Gastroesophageal sphincter (tissue), 4 donors: ENCODE measurements at regions not wholly inside any gene's neighbourhood (a gene's known extent, or its start where the extent isn't known, plus 50 kb on each side); places are given as distances from the start of the nearest gene placed in this dataset.

Experiments used
- ATAC-seq: fragments of 150-250 bp; one replicate; pipeline ENCODE4 v1.9.1; 2016; ENCODE audit warnings: mild to moderate bottlenecking, moderate library complexity
- H3K27ac ChIP-seq, 4 donors: fragments of 200-600 bp; sonication (generic) in 3 of 4; 1 replicate in 3 of 4; 2 replicates in 1 of 4; pipeline ENCODE4 v1.5.1; 2016 to 2019
- H3K27me3 ChIP-seq: fragments of 200-600 bp; sonication (generic); one replicate; pipeline ENCODE4 v1.5.1; 2019
- H3K36me3 ChIP-seq, 2 donors: fragments of 200-600 bp; sonication (generic); one replicate each; pipeline ENCODE4 v1.5.1; 2019; ENCODE audit warnings: control low read depth in 1 of 2
- H3K4me1 ChIP-seq, 3 donors: fragments of 200-600 bp; sonication (generic); 1 replicate in 2 of 3; 2 replicates in 1 of 3; pipeline ENCODE4 v1.5.1; 2016 to 2019; ENCODE audit warnings: control low read depth in 2 of 3
- H3K4me3 ChIP-seq, 2 donors: fragments of 200-600 bp; sonication (generic); one replicate each; pipeline ENCODE4 v1.5.1; 2019; ENCODE audit warnings: mild to moderate bottlenecking in 1 of 2, moderate library complexity in 1 of 2
- H3K9me3 ChIP-seq, 3 donors: fragments of 200-600 bp; sonication (generic); one replicate each; pipeline ENCODE4 v1.5.1; 2017 to 2019; ENCODE audit warnings: control low read depth in 2 of 3
- EP300 ChIP-seq: sonication (generic); formaldehyde crosslinking; IDR thresholded peaks from one replicate; pipeline ENCODE4 v1.6.1; 2017; ENCODE audit warnings: antibody characterized with exemption, mild to moderate bottlenecking
- POLR2A ChIP-seq, 2 donors: fragments of 450-650 bp; IDR thresholded peaks; one replicate each; pipeline ENCODE4 v1.6.1; 2017; ENCODE audit warnings: antibody characterized with exemption in 2 of 2, mild to moderate bottlenecking in 2 of 2, moderate library complexity in 1 of 2
- POLR2AphosphoS5 ChIP-seq: sonication (generic); formaldehyde crosslinking; IDR thresholded peaks from one replicate; pipeline ENCODE4 v1.6.1; 2017; ENCODE audit warnings: antibody characterized with exemption
- WGBS, 2 donors: methylation state at CpG; one replicate each; pipeline ENCODE4 v1.1.5; 2018; ENCODE audit warnings: low coverage in 1 of 2; 5-methylcytosine and 5-hydroxymethylcytosine counted together
- TF ChIP-seq, protein P1 (sequence below), 4 experiments: fragments of 200-600 bp in 2 of 4; fragments of 450-650 bp in 2 of 4; sonication (generic) in 1 of 4; IDR thresholded peaks; one replicate each; pipeline ENCODE4 v1.5.1; 2017 to 2019; ENCODE audit warnings: antibody characterized with exemption in 4 of 4, mild to moderate bottlenecking in 2 of 4, moderate library complexity in 2 of 4

DNA sequence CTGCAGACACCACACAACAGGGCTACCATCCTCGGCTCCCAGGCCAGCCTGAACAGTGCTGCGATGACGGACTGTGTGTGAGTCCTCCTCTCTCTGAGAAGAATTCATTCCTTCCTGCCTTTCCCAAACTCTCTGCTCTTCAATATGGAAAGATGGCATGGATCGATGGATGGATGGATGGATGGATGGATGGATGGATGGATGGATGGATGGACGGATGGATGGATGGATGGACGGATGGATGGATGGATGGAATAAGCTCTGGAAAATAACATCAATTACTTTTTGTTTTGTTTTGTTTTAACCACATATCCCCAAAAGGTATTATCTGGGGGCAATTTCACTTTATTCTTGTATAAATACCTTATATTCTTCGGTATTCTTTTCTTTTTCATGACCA is 151.9 kb downstream of the AKR1D1 start:
- H3K36me3 ChIP-seq, result no peaks in the 10 kb centered on the region
- no peaks in the 10 kb centered on the region for H3K27me3 ChIP-seq
- no peak overlapping the region for H3K27ac ChIP-seq
- no peak for TF ChIP-seq POLR2AphosphoS5
- TF ChIP-seq, protein P1, sequence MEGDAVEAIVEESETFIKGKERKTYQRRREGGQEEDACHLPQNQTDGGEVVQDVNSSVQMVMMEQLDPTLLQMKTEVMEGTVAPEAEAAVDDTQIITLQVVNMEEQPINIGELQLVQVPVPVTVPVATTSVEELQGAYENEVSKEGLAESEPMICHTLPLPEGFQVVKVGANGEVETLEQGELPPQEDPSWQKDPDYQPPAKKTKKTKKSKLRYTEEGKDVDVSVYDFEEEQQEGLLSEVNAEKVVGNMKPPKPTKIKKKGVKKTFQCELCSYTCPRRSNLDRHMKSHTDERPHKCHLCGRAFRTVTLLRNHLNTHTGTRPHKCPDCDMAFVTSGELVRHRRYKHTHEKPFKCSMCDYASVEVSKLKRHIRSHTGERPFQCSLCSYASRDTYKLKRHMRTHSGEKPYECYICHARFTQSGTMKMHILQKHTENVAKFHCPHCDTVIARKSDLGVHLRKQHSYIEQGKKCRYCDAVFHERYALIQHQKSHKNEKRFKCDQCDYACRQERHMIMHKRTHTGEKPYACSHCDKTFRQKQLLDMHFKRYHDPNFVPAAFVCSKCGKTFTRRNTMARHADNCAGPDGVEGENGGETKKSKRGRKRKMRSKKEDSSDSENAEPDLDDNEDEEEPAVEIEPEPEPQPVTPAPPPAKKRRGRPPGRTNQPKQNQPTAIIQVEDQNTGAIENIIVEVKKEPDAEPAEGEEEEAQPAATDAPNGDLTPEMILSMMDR (IDR thresholded peaks at IDR 0.05), result no peak
- 77 to 87% methylated on average over 5 to 6 of the region's 7 CpGs for WGBS, 2 donors
- H3K4me3 ChIP-seq, result no peak overlapping the region
- peaks cover 0 to 3% (median 0%) of the 10 kb centered on the region in 3 donors for H3K9me3 ChIP-seq
- H3K4me1 ChIP-seq, result no peaks in the 10 kb centered on the region
- ATAC-seq, result no peak

DNA sequence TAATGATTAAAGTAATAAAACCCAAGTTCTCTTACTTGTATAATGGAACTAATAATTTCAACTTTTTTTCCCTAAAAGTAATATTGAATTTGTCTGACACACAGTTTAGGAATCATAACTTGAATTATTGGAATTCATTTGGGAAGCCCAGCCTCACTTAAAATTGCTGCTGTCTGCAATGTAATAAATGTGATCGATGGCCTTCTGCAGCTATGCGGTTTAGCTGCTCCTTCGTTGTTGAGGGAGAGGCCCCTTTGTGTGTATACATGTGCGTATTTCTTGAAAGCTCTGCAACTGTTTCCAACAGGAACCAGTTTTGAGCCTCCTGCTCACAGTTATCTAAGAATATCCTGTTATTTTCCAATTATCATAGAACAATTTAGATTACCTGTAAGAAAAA is 152.5 kb downstream of the AKR1D1 start:
- 53 to 54% methylated on average over 4 of the region's 4 CpGs for WGBS, 2 donors
- H3K36me3 ChIP-seq, result no peaks in the 10 kb centered on the region

DNA sequence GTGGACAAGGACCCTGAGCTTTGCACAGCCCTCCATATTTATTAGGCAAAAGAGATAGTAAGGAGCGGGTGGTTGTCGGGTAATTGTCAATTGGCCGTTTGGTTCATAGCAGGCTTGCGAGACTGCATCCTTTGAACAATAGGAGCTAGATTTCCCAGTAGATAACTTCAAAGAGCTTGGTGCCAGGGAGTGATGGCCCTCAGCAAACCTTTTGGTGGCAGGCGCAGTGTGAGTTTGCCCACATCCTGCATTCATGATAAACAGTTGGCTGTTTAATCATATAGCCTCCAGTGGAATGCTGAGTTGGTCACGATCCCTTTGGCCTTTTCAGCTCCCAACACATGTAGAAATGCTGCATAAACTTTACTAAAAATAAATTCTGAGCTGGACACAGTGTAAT is 156.9 kb downstream of the AKR1D1 start:
- H3K27ac ChIP-seq, result no peak overlapping the region
- H3K36me3 ChIP-seq, result no peaks in the 10 kb centered on the region
- no peaks in the 10 kb centered on the region for H3K27me3 ChIP-seq
- H3K9me3 ChIP-seq, result peaks cover 0 to 10% (median 0%) of the 10 kb centered on the region in 3 donors
- TF ChIP-seq EP300 (no peak), POLR2AphosphoS5 (no peak), POLR2A (IDR thresholded peaks at IDR 0.05) (no peak)
- TF ChIP-seq, protein P1 (IDR thresholded peaks at IDR 0.05), result no peak
- no peaks in the 10 kb centered on the region for H3K4me1 ChIP-seq
- 92 to 100% methylated on average over 1 to 5 of the region's 6 CpGs for WGBS, 2 donors
- no peak for ATAC-seq
- H3K4me3 ChIP-seq, result no peak overlapping the region

More for the DNA sequence above, 152.5 kb downstream of the AKR1D1 start:
- H3K27ac ChIP-seq, result no peak overlapping the region
- H3K9me3 ChIP-seq, result peaks cover 0 to 6% (median 0%) of the 10 kb centered on the region in 3 donors
- no peak overlapping the region for H3K4me3 ChIP-seq
- H3K27me3 ChIP-seq, result no peaks in the 10 kb centered on the region
- no peaks in the 10 kb centered on the region for H3K4me1 ChIP-seq
- TF ChIP-seq, protein P1 (IDR thresholded peaks at IDR 0.05), result no peak
- TF ChIP-seq POLR2A (IDR thresholded peaks at IDR 0.05) (no peak), POLR2AphosphoS5 (no peak), EP300 (no peak)
- no peak for ATAC-seq

DNA sequence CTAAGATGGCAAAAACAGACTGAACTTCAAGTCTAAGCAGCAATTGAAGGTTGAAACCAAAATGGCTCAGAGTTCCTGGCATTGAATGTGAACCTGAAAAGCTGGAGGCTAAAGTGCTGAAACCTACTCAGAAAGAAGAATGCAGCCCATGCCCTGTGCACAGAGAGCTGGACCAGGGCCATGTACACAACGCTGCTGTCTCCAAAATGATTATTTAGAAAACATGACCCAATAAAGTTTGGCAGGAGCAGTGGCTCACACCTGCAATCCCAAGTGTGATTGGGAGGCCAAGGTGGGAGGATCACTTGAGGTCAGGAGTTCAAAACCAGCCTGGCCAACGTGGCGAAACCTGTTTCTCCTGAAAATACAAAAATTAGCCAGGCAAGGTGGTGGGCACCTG is 158.9 kb downstream of the AKR1D1 start:
- H3K36me3 ChIP-seq, result no peaks in the 10 kb centered on the region
- peaks cover 0 to 20% (median 0%) of the 10 kb centered on the region in 3 donors for H3K9me3 ChIP-seq
- ATAC-seq, result no peak
- H3K27ac ChIP-seq, result no peak overlapping the region
- TF ChIP-seq, protein P1 (IDR thresholded peaks at IDR 0.05), result no peak
- TF ChIP-seq EP300 (no peak), POLR2A (IDR thresholded peaks at IDR 0.05) (no peak), POLR2AphosphoS5 (no peak)
- WGBS, 2 donors, result 50 to 81% methylated on average over 1 to 3 of the region's 3 CpGs
- H3K27me3 ChIP-seq, result no peaks in the 10 kb centered on the region
- no peak overlapping the region for H3K4me3 ChIP-seq
- no peaks in the 10 kb centered on the region for H3K4me1 ChIP-seq

DNA sequence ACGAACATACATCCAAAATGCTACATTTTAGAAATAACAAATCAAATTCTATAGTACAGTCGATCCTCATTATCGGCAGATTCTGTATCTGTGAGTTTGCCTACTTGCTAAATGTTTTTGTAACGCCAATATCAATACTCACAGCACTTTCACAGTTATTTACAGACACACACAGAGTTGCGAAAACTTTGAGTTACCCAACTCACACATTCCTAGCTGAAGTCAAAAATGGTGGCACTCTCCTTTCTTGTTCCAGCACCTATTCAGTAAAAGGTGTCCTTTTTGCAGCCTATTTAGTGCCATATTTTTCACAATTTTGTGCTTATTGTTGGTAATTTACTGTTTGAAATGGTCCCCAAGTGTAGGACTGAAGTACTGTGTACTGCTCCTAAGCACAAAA is 161.7 kb downstream of the AKR1D1 start:
- Histone ChIP-seq H3K27ac (no peak overlapping the region), H3K4me1 (no peaks in the 10 kb centered on the region), H3K36me3 (no peaks in the 10 kb centered on the region), H3K27me3 (no peaks in the 10 kb centered on the region), H3K9me3 (peaks cover 0 to 19% (median 0%) of the 10 kb centered on the region in 3 donors), H3K4me3 (no peak overlapping the region)
- ATAC-seq, result no peak
- WGBS, 2 donors, result 91% methylated on average over 5 of the region's 5 CpGs
- TF ChIP-seq EP300 (no peak), POLR2AphosphoS5 (no peak), POLR2A (IDR thresholded peaks at IDR 0.05) (no peak)
- TF ChIP-seq, protein P1 (IDR thresholded peaks at IDR 0.05), result no peak
